Body of pancreas (tissue), 4 donors: ENCODE measurements at regions not wholly inside any gene's neighbourhood (a gene's known extent, or its start where the extent isn't known, plus 50 kb on each side); places are given as distances from the start of the nearest gene placed in this dataset.

ENCODE experiments used
- ATAC-seq: fragments of 150-250 bp; one replicate; pipeline ENCODE4 v1.9.1; 2016
- DNase-seq, 4 donors: peaks; one replicate each; pipeline ENCODE4 v3.0.0-alpha.2; 2019
- H3K27ac ChIP-seq, 4 donors: fragments of 200-600 bp; sonication (generic); 1 replicate in 3 of 4; 2 replicates in 1 of 4; pipeline versions ENCODE4 v1.5.1 to v1.6.1; 2016 to 2019; ENCODE audit warnings: mild to moderate bottlenecking in 1 of 4, mixed read lengths in 1 of 4, moderate library complexity in 1 of 4
- H3K27me3 ChIP-seq, 2 donors: fragments of 200-600 bp; sonication (generic); one replicate each; pipeline ENCODE4 v1.6.0; 2016; ENCODE audit warnings: mild to moderate bottlenecking in 1 of 2
- H3K36me3 ChIP-seq, 2 donors: fragments of 200-600 bp; sonication (generic); replicated peaks in 1 of 2; 2 replicates each; pipeline ENCODE4 v1.5.1; 2016; ENCODE audit warnings: low read depth in 2 of 2; ENCODE audit not compliant: insufficient read depth in 1 of 2
- H3K4me1 ChIP-seq: fragments of 200-600 bp; sonication (generic); one replicate; pipeline ENCODE4 v1.6.0; 2016
- H3K4me3 ChIP-seq, 2 donors: fragments of 200-600 bp; sonication (generic); 1 replicate in 1 of 2; 2 replicates in 1 of 2; pipeline ENCODE4 v1.5.1; 2016 to 2019
- H3K9me3 ChIP-seq, 3 donors: fragments of 200-600 bp; sonication (generic); 1 replicate in 2 of 3; 2 replicates in 1 of 3; pipeline ENCODE4 v1.5.1; 2016
- POLR2A ChIP-seq, 3 donors: fragments of 450-650 bp; IDR thresholded peaks; one replicate each; pipeline ENCODE4 v1.6.1; 2016; ENCODE audit warnings: antibody characterized with exemption in 3 of 3, mild to moderate bottlenecking in 2 of 3
- WGBS, 2 donors: methylation state at CpG; one replicate each; pipeline ENCODE4 v1.1.5; 2017; 5-methylcytosine and 5-hydroxymethylcytosine counted together
- intact Hi-C: fragments of 100-400 bp; cut with DNase I; formaldehyde crosslinking; loops from one replicate; pipeline ENCODE4 v1.15.1; 2023
- TF ChIP-seq, protein P1 (sequence below), 7 experiments: fragments of 450-650 bp in 4 of 7; fragments of 200-600 bp in 3 of 7; sonication (generic) in 3 of 7; IDR thresholded peaks; one replicate each; pipeline ENCODE4 v1.5.1; 2016 to 2019; ENCODE audit warnings: antibody characterized with exemption in 7 of 7

DNA sequence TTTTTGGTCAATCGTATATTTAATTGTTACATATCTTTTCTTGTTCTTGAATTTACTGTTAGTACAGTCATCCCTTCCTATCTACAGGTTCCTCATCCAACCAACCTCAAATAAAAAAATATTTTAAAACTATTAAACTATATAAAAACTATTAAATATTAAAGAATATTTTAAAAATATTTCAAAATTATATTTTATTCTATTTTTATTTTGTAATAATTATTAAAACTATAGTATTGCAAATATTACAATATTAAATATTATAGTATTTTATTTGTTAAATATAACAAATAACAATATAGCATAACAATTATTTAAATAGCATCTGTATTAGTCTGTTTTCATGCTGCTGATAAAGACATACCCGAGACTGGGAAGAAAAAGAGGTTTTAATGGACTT is 357.9 kb upstream of the GOLIM4 start:
- no peak overlapping the region for H3K27ac ChIP-seq
- H3K36me3 ChIP-seq, result no peaks in the 10 kb centered on the region
- TF ChIP-seq, protein P1, sequence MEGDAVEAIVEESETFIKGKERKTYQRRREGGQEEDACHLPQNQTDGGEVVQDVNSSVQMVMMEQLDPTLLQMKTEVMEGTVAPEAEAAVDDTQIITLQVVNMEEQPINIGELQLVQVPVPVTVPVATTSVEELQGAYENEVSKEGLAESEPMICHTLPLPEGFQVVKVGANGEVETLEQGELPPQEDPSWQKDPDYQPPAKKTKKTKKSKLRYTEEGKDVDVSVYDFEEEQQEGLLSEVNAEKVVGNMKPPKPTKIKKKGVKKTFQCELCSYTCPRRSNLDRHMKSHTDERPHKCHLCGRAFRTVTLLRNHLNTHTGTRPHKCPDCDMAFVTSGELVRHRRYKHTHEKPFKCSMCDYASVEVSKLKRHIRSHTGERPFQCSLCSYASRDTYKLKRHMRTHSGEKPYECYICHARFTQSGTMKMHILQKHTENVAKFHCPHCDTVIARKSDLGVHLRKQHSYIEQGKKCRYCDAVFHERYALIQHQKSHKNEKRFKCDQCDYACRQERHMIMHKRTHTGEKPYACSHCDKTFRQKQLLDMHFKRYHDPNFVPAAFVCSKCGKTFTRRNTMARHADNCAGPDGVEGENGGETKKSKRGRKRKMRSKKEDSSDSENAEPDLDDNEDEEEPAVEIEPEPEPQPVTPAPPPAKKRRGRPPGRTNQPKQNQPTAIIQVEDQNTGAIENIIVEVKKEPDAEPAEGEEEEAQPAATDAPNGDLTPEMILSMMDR (IDR thresholded peaks at IDR 0.05), result no peak
- no peak for TF ChIP-seq POLR2A (IDR thresholded peaks at IDR 0.05)
- H3K27me3 ChIP-seq, result no peaks in the 10 kb centered on the region
- WGBS, 2 donors, result 64 to 79% methylated on average over 2 of the region's 2 CpGs
- H3K4me3 ChIP-seq, result no peak overlapping the region
- intact Hi-C loops, result no loop called here
- ATAC-seq, result no peak
- DNase-seq, result no peak
- no peaks in the 10 kb centered on the region for H3K4me1 ChIP-seq
- no peaks in the 10 kb centered on the region for H3K9me3 ChIP-seq

DNA sequence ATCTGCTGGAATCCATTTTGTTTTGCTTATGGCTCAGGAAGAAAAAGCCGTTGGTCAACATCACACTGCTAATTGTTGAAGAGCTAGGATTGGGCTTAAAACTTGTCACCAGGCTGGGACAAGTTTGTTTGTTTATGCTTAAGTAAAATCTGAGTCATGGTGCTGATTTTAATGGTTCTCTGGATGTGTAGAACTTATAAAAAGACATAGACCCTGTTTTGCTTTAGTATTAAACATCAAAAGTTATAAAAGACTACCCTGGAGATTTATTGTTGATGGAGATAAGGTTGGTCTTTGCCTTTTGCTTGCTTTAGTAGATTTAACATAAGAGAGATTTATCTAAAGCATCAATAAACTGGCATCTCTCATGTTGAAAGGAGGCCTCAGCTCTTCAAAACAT is 348.2 kb upstream of the GOLIM4 start:
- no peak for TF ChIP-seq POLR2A (IDR thresholded peaks at IDR 0.05)
- TF ChIP-seq, protein P1 (IDR thresholded peaks at IDR 0.05), result no peak
- H3K9me3 ChIP-seq, result no peaks in the 10 kb centered on the region
- DNase-seq, result no peak
- intact Hi-C loops, result no loop called here
- no peaks in the 10 kb centered on the region for H3K36me3 ChIP-seq
- no peak overlapping the region for H3K27ac ChIP-seq
- no peak for ATAC-seq
- WGBS, 2 donors, result 70 to 85% methylated on average over 1 of the region's 1 CpG
- no peak overlapping the region for H3K4me3 ChIP-seq
- H3K27me3 ChIP-seq, result no peaks in the 10 kb centered on the region
- no peaks in the 10 kb centered on the region for H3K4me1 ChIP-seq

DNA sequence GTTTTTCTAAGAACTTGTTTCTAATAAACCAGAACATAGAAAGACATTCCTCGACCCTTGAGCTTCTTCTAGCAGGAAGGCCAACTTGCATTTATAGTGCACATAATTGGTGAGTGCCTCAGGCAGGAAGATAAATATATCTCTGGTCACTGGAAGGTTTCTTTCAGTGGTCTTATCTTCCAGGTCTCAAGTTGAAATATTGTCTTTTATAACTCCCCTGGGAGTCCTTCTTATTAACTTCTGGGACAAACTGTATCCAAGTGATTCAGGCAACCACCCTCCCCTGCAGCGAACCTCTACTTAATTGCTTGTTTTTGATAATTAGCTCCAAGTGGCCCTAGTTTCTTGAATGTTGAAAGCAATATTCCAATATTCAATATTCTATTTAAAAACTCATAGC is 346.8 kb upstream of the GOLIM4 start:
- intact Hi-C loops, result no loop called here
- DNase-seq, result no peak
- 63 to 68% methylated on average over 2 of the region's 2 CpGs for WGBS, 2 donors
- H3K27ac ChIP-seq, result no peak overlapping the region
- H3K27me3 ChIP-seq, result no peaks in the 10 kb centered on the region
- no peaks in the 10 kb centered on the region for H3K4me1 ChIP-seq
- no peaks in the 10 kb centered on the region for H3K9me3 ChIP-seq
- no peak overlapping the region for H3K4me3 ChIP-seq
- H3K36me3 ChIP-seq, result no peaks in the 10 kb centered on the region
- no peak for ATAC-seq
- TF ChIP-seq, protein P1 (IDR thresholded peaks at IDR 0.05), result no peak
- no peak for TF ChIP-seq POLR2A (IDR thresholded peaks at IDR 0.05)

DNA sequence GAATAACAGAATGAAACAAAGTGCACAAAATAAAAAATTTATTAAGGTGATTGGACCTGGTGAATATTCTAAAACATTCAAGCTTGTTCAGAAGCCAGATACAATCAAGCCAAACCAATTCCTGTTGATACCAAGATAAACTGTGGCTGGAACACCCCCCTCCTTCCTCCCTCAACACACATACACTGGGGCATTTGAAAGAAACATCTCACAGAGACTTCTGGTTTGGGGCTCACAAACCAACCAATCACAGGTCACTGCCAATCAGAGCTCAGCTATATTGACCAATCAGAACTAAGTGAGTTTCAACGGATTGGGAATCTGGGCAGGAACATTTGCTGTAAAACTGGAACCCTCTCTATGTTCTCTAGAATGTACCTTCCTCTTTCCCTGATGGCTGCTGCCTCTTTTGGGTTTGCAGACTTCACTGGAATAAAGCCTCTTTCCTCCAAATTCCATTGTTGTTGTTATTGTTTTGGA is 340.6 kb upstream of the GOLIM4 start:
- DNase-seq (no peak), ATAC-seq (no peak)
- no peaks in the 10 kb centered on the region for H3K4me1 ChIP-seq
- H3K9me3 ChIP-seq, result no peaks in the 10 kb centered on the region
- 50 to 60% methylated on average over 1 of the region's 1 CpG for WGBS, 2 donors
- H3K36me3 ChIP-seq, result no peaks in the 10 kb centered on the region
- no peak overlapping the region for H3K4me3 ChIP-seq
- no peaks in the 10 kb centered on the region for H3K27me3 ChIP-seq
- H3K27ac ChIP-seq, result no peak overlapping the region
- TF ChIP-seq POLR2A (IDR thresholded peaks at IDR 0.05), result no peak
- TF ChIP-seq, protein P1 (IDR thresholded peaks at IDR 0.05), result no peak
- intact Hi-C loops, result no loop called here

DNA sequence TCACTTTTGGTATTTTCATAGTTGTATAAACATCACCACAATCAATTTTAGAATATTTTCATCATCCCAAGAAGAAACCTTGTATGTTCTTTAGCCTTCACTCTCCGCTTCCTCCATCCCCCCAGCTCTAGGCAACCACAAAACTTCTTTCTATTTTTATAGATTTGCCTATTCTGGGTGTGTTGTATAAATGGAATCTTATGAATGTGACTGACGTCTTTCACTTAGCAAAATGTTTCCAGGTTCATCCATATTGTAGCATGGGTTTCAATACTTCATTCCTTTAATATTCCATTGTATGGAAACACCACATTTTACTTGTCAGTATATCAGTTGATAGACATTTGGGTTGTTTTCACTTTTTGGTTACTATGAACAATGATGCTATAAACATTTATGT is 335.8 kb upstream of the GOLIM4 start:
- intact Hi-C loops, result no loop called here
- TF ChIP-seq, protein P1 (IDR thresholded peaks at IDR 0.05), result no peak
- no peak for TF ChIP-seq POLR2A (IDR thresholded peaks at IDR 0.05)
- no peak for ATAC-seq
- no peaks in the 10 kb centered on the region for H3K9me3 ChIP-seq
- no peaks in the 10 kb centered on the region for H3K27me3 ChIP-seq
- whole genome bisulfite sequencing, 2 donors, result 66 to 70% methylated on average over 2 of the region's 2 CpGs
- no peak overlapping the region for H3K27ac ChIP-seq
- H3K4me3 ChIP-seq, result no peak overlapping the region
- no peaks in the 10 kb centered on the region for H3K36me3 ChIP-seq
- no peak for DNase-seq
- H3K4me1 ChIP-seq, result no peaks in the 10 kb centered on the region
